GM13976 (cell line): ENCODE measurements at regions not wholly inside any gene's neighbourhood (a gene's known extent, or its start where the extent isn't known, plus 50 kb on each side); places are given as distances from the start of the nearest gene placed in this dataset.

ENCODE experiments used
- DNase-seq: peaks from one replicate; pipeline ENCODE4 v3.0.0; 2012; ENCODE audit warnings: low spot score
- in situ Hi-C: fragments of 300-500 bp; cut with MboI; formaldehyde crosslinking; loops from one replicate; pipeline ENCODE4 v1.12.0; 2022; ENCODE audit warnings: low sequenced_read_pairs, mixed read lengths, inconsistent platforms; ENCODE audit not compliant: unreplicated experiment
- TF ChIP-seq, protein P1 (sequence below): IDR thresholded peaks from 2 replicates; pipeline ENCODE4 v1.5.1; 2012; ENCODE audit warnings: borderline replicate concordance, mild to moderate bottlenecking; ENCODE audit not compliant: insufficient read depth; ENCODE audit errors: extremely low read depth, missing control alignments, control extremely low read depth

- in situ Hi-C loops: no loop called here
- DNase-seq: no peak
- TF ChIP-seq, protein P1, sequence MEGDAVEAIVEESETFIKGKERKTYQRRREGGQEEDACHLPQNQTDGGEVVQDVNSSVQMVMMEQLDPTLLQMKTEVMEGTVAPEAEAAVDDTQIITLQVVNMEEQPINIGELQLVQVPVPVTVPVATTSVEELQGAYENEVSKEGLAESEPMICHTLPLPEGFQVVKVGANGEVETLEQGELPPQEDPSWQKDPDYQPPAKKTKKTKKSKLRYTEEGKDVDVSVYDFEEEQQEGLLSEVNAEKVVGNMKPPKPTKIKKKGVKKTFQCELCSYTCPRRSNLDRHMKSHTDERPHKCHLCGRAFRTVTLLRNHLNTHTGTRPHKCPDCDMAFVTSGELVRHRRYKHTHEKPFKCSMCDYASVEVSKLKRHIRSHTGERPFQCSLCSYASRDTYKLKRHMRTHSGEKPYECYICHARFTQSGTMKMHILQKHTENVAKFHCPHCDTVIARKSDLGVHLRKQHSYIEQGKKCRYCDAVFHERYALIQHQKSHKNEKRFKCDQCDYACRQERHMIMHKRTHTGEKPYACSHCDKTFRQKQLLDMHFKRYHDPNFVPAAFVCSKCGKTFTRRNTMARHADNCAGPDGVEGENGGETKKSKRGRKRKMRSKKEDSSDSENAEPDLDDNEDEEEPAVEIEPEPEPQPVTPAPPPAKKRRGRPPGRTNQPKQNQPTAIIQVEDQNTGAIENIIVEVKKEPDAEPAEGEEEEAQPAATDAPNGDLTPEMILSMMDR: no peak
These were observed 378.8 kb upstream of the TBX3 start for GRCh38 chr12:115062741-115063140.

GRCh38 chr12:115060477-115061168 is 376.6 kb upstream of the TBX3 start:
- TF ChIP-seq, protein P1: no peak
- in situ Hi-C loops: no loop called here
- DNase-seq: no peak

DNA sequence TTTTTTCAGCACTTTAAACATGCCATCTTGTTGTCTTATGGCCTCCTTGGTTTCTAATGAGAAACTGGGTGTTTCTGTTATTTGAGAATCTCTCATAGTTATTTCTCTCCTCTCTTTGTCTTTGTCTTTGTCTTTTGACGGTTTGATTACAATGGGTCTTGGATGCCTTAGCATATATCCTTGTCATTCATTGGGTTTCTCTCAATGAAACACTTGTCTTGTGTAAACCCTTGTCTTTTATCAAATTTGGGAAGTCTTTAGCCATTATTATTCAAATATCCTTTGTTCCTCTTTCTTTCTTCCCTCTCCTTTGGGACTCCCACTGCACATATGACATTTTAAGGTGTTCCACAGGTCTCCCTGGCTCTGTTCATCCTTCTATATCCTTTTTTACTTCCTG is 373.5 kb upstream of the TBX3 start:
- TF ChIP-seq, protein P1: no peak
- no peak for DNase-seq
- in situ Hi-C loops: no loop called here

DNA sequence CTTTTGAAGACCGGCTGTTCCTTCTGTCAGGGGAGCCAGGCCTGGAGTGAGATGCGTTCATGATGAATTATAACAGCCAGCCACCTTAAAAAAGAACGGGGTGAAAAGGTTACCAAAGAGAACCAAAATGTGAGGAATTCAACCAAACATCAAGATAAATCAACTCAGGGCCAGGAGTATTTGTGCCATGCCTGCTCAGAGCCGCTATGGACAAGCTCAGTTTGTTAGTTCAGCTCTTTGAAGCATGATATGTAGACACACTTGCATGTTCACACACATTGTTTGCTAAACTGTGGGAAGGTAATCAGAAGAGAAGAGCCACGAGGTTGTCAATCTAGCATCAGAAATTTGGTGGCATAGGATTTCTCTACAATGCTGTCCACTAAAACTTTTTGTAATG is 367.4 kb upstream of the TBX3 start:
- no peak for DNase-seq
- in situ Hi-C loops: no loop called here
- TF ChIP-seq, protein P1: no peak

DNA sequence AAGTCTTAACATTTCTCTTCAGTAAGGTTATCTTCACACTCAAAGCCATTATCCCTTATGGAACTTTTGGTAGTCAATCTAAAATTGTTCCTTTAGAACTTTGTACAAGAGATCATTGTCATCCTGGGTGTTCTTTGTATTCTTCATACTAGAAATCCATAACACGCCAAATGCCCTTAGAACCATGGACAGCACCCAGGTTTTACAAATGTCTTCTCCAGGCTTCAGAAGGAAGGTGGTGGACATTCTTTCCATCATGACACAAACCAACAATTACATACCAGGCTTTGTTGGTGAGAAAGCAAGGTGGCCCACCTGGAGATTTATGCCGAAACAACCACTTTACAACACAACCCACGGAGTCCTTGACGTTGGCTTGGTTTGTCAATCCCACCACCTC is 365.6 kb upstream of the TBX3 start:
- no peak for DNase-seq
- TF ChIP-seq, protein P1: no peak
- in situ Hi-C loops: no loop called here

- DNase-seq: no peak
- TF ChIP-seq, protein P1: no peak
- in situ Hi-C loops: no loop called here
These were observed 362.8 kb upstream of the TBX3 start for GRCh38 chr12:115046805-115047204.
